ENCODE measurements at regions not wholly inside any gene's neighbourhood (a gene's known extent, or its start where the extent isn't known, plus 50 kb on each side); places are given as distances from the start of the nearest gene placed in this dataset.

GRCh38 chr20:21609981-21610380 is 95.5 kb upstream of the PAX1 start:
- Mint-ChIP-seq H3K9me3 (no peaks in the 10 kb centered on the region), H3K27ac (no peak overlapping the region), H3K27me3 (peaks cover 3% of the 10 kb centered on the region), H3K36me3 (ENCODE audit: low read depth) (no peaks in the 10 kb centered on the region), H3K4me1 (no peaks in the 10 kb centered on the region), H3K4me3 (no peak overlapping the region)
- no peak for DNase-seq
- intact Hi-C loops (cut with micrococcal nuclease), result no loop called here

- Mint-ChIP-seq H3K4me3 (no peak overlapping the region), H3K27ac (no peak overlapping the region), H3K9me3 (no peaks in the 10 kb centered on the region), H3K27me3 (peaks cover 3% of the 10 kb centered on the region), H3K36me3 (ENCODE audit: low read depth) (no peaks in the 10 kb centered on the region), H3K4me1 (no peaks in the 10 kb centered on the region)
- intact Hi-C loops (cut with micrococcal nuclease), result no loop called here
- DNase-seq, result no peak
These were observed 95.4 kb upstream of the NKX2-2 start for GRCh38 chr20:21609221-21609620.

GRCh38 chr20:21608777-21609176 is 94.9 kb upstream of the NKX2-2 start:
- DNase-seq, result no peak
- H3K36me3 Mint-ChIP-seq (ENCODE audit: low read depth), result no peaks in the 10 kb centered on the region
- H3K27ac Mint-ChIP-seq, result no peak overlapping the region
- no peaks in the 10 kb centered on the region for H3K9me3 Mint-ChIP-seq
- H3K4me1 Mint-ChIP-seq, result no peaks in the 10 kb centered on the region
- peaks cover 3% of the 10 kb centered on the region for H3K27me3 Mint-ChIP-seq
- intact Hi-C loops (cut with micrococcal nuclease), result no loop called here
- no peak overlapping the region for H3K4me3 Mint-ChIP-seq

- no peak overlapping the region for H3K27ac Mint-ChIP-seq
- H3K9me3 Mint-ChIP-seq, result no peaks in the 10 kb centered on the region
- no peak for DNase-seq
- no peaks in the 10 kb centered on the region for H3K36me3 Mint-ChIP-seq (ENCODE audit: low read depth)
- no peak overlapping the region for H3K4me3 Mint-ChIP-seq
- intact Hi-C loops (cut with micrococcal nuclease), result no loop called here
- H3K4me1 Mint-ChIP-seq, result no peaks in the 10 kb centered on the region
- H3K27me3 Mint-ChIP-seq, result peaks cover 3% of the 10 kb centered on the region
These were observed 94.3 kb upstream of the NKX2-2 start for GRCh38 chr20:21607971-21608725.

- intact Hi-C loops (cut with micrococcal nuclease), result no loop called here
- DNase-seq, result no peak
- H3K27me3 Mint-ChIP-seq, result peaks cover 2% of the 10 kb centered on the region
- H3K36me3 Mint-ChIP-seq (ENCODE audit: low read depth), result no peaks in the 10 kb centered on the region
- no peak overlapping the region for H3K27ac Mint-ChIP-seq
- H3K9me3 Mint-ChIP-seq, result peaks cover 6% of the 10 kb centered on the region
- no peak overlapping the region for H3K4me3 Mint-ChIP-seq
- no peaks in the 10 kb centered on the region for H3K4me1 Mint-ChIP-seq
These were observed 87.9 kb upstream of the NKX2-2 start for GRCh38 chr20:21601799-21602198.

- no peak overlapping the region for H3K27ac Mint-ChIP-seq
- H3K4me3 Mint-ChIP-seq, result no peak overlapping the region
- no peaks in the 10 kb centered on the region for H3K9me3 Mint-ChIP-seq
- no peaks in the 10 kb centered on the region for H3K36me3 Mint-ChIP-seq (ENCODE audit: low read depth)
- DNase-seq, result no peak
- peaks cover 13% of the 10 kb centered on the region for H3K27me3 Mint-ChIP-seq
- intact Hi-C loops (cut with micrococcal nuclease), result no loop called here
- no peaks in the 10 kb centered on the region for H3K4me1 Mint-ChIP-seq
These were observed 72.8 kb upstream of the NKX2-2 start for GRCh38 chr20:21586682-21587081.

GRCh38 chr20:21583486-21584168 is 69.8 kb upstream of the NKX2-2 start:
- no peaks in the 10 kb centered on the region for H3K9me3 Mint-ChIP-seq
- intact Hi-C loops (cut with micrococcal nuclease), result no loop called here
- no peak overlapping the region for H3K27ac Mint-ChIP-seq
- no peaks in the 10 kb centered on the region for H3K4me1 Mint-ChIP-seq
- no peak overlapping the region for H3K4me3 Mint-ChIP-seq
- peaks cover 22% of the 10 kb centered on the region for H3K27me3 Mint-ChIP-seq
- no peaks in the 10 kb centered on the region for H3K36me3 Mint-ChIP-seq (ENCODE audit: low read depth)
- no peak for DNase-seq

- no peak overlapping the region for H3K4me3 Mint-ChIP-seq
- H3K27ac Mint-ChIP-seq, result no peak overlapping the region
- DNase-seq, result no peak
- intact Hi-C loops (cut with micrococcal nuclease), result no loop called here
- H3K36me3 Mint-ChIP-seq (ENCODE audit: low read depth), result no peaks in the 10 kb centered on the region
- no peaks in the 10 kb centered on the region for H3K9me3 Mint-ChIP-seq
- H3K4me1 Mint-ChIP-seq, result no peaks in the 10 kb centered on the region
- peaks cover 28% of the 10 kb centered on the region for H3K27me3 Mint-ChIP-seq
These were observed 63.7 kb upstream of the NKX2-2 start for GRCh38 chr20:21577551-21577950.

- no peak for DNase-seq
- no peak overlapping the region for H3K4me3 Mint-ChIP-seq
- H3K4me1 Mint-ChIP-seq, result no peaks in the 10 kb centered on the region
- intact Hi-C loops (cut with micrococcal nuclease), result no loop called here
- no peaks in the 10 kb centered on the region for H3K36me3 Mint-ChIP-seq (ENCODE audit: low read depth)
- no peaks in the 10 kb centered on the region for H3K9me3 Mint-ChIP-seq
- H3K27ac Mint-ChIP-seq, result no peak overlapping the region
- peaks cover 25% of the 10 kb centered on the region for H3K27me3 Mint-ChIP-seq
These were observed 62.3 kb upstream of the NKX2-2 start for GRCh38 chr20:21575981-21576740.

- H3K4me3 Mint-ChIP-seq, result no peak overlapping the region
- peaks cover 18% of the 10 kb centered on the region for H3K27me3 Mint-ChIP-seq
- H3K36me3 Mint-ChIP-seq (ENCODE audit: low read depth), result no peaks in the 10 kb centered on the region
- no peaks in the 10 kb centered on the region for H3K9me3 Mint-ChIP-seq
- no peak for DNase-seq
- H3K4me1 Mint-ChIP-seq, result peaks cover 4% of the 10 kb centered on the region
- intact Hi-C loops (cut with micrococcal nuclease), result no loop called here
- H3K27ac Mint-ChIP-seq, result no peak overlapping the region
These were observed 61.3 kb upstream of the NKX2-2 start for GRCh38 chr20:21575167-21575566.

- Mint-ChIP-seq H3K27ac (no peak overlapping the region), H3K36me3 (ENCODE audit: low read depth) (no peaks in the 10 kb centered on the region), H3K27me3 (peaks cover 24% of the 10 kb centered on the region), H3K4me1 (peaks cover 4% of the 10 kb centered on the region), H3K9me3 (no peaks in the 10 kb centered on the region), H3K4me3 (no peak overlapping the region)
- intact Hi-C loops (cut with micrococcal nuclease), result loop anchor here (5.0 kb wide), 1 partner anchor 172 kb away; no protein-coding TSS in a partner anchor
- DNase-seq, result no peak
These were observed 60.6 kb upstream of the NKX2-2 start for GRCh38 chr20:21574443-21574842.

GRCh38 chr20:21573259-21573658 is 59.4 kb upstream of the NKX2-2 start:
- no peak for DNase-seq
- Mint-ChIP-seq H3K4me3 (no peak overlapping the region), H3K27me3 (peaks cover 18% of the 10 kb centered on the region), H3K36me3 (ENCODE audit: low read depth) (no peaks in the 10 kb centered on the region), H3K9me3 (no peaks in the 10 kb centered on the region), H3K27ac (no peak overlapping the region), H3K4me1 (peaks cover 4% of the 10 kb centered on the region)
- intact Hi-C loops (cut with micrococcal nuclease), result loop anchor here (5.0 kb wide), 1 partner anchor 171 kb away; no protein-coding TSS in a partner anchor

- H3K36me3 Mint-ChIP-seq (ENCODE audit: low read depth), result no peaks in the 10 kb centered on the region
- H3K4me1 Mint-ChIP-seq, result peaks cover 4% of the 10 kb centered on the region
- DNase-seq, result peak; percentile 72
- no peak overlapping the region for H3K4me3 Mint-ChIP-seq
- H3K9me3 Mint-ChIP-seq, result no peaks in the 10 kb centered on the region
- no peak overlapping the region for H3K27ac Mint-ChIP-seq
- intact Hi-C loops (cut with micrococcal nuclease), result loop anchor here (1.0 to 5.0 kb wide), 5 partner anchors 15 to 336 kb away; no protein-coding TSS in a partner anchor
- H3K27me3 Mint-ChIP-seq, result peaks cover 23% of the 10 kb centered on the region
These were observed 58.2 kb upstream of the NKX2-2 start for GRCh38 chr20:21571841-21572690.
